Aorta (tissue), 5 donors: ENCODE measurements at regions not wholly inside any gene's neighbourhood (a gene's known extent, or its start where the extent isn't known, plus 50 kb on each side); places are given as distances from the start of the nearest gene placed in this dataset.

Source experiments
- ATAC-seq: fragments of 200-7000 bp; cut with Tn5 transposase; one replicate; pipeline ENCODE4 v1.9.1; 2022; ENCODE audit warnings: moderate library complexity; ENCODE audit not compliant: low FRiP score
- DNase-seq, 2 donors: peaks; one replicate each; pipeline ENCODE4 v3.0.0-alpha.2; 2020
- H3K27ac ChIP-seq, 2 donors: one replicate each; pipeline ENCODE4 v1.5.1; 2013; ENCODE audit warnings: low read length in 2 of 2, mild to moderate bottlenecking in 2 of 2, moderate library complexity in 2 of 2, control low read depth in 1 of 2, inconsistent platforms in 1 of 2, low read depth in 1 of 2
- H3K27me3 ChIP-seq, 2 donors: one replicate each; pipeline ENCODE4 v1.6.1; 2013; ENCODE audit warnings: control low read depth in 1 of 2, low read length in 1 of 2, mild to moderate bottlenecking in 1 of 2, moderate library complexity in 1 of 2; ENCODE audit not compliant: insufficient read depth in 2 of 2, control insufficient read depth in 1 of 2
- H3K36me3 ChIP-seq, 2 donors: one replicate each; pipeline ENCODE4 v1.6.1; 2013; ENCODE audit warnings: control low read depth in 1 of 2, low read length in 1 of 2, mild to moderate bottlenecking in 1 of 2; ENCODE audit not compliant: insufficient read depth in 2 of 2, control insufficient read depth in 1 of 2
- H3K4me1 ChIP-seq, 2 donors: one replicate each; pipeline ENCODE4 v1.6.1; 2013; ENCODE audit warnings: low read length in 2 of 2, control low read depth in 1 of 2, mild to moderate bottlenecking in 1 of 2, moderate library complexity in 1 of 2; ENCODE audit not compliant: insufficient read depth in 2 of 2, control insufficient read depth in 1 of 2
- H3K4me3 ChIP-seq, 2 donors: one replicate each; pipeline ENCODE4 v1.5.1; 2013; ENCODE audit warnings: low read length in 2 of 2, control low read depth in 1 of 2, mild to moderate bottlenecking in 1 of 2
- H3K9me3 ChIP-seq: one replicate; pipeline ENCODE4 v1.6.1; 2013; ENCODE audit warnings: mild to moderate bottlenecking, low read length; ENCODE audit not compliant: control insufficient read depth
- WGBS, 2 donors: extraction: QIAGEN DNeasy Blood & Tissue Kit; methylation state at CpG; one replicate each; pipeline ENCODE4 v1.1.7; 2013; 5-methylcytosine and 5-hydroxymethylcytosine counted together
- intact Hi-C, 2 donors: fragments of 100-400 bp; cut with DNase I; formaldehyde crosslinking; loops; one replicate each; pipeline versions ENCODE4 v1.14.2 to v1.15.0; 2022
- donor health status: healthy with polysubstance abuse.
- donor health status: Bipolar disorder and iron deficiency.
- donor health status: DM: no; HTN: no; CAD: no.
- donor health status: DM: no; HTN: no; CAD: no.
- donor health status: DM: yes; HTN: yes; CAD: no.

DNA sequence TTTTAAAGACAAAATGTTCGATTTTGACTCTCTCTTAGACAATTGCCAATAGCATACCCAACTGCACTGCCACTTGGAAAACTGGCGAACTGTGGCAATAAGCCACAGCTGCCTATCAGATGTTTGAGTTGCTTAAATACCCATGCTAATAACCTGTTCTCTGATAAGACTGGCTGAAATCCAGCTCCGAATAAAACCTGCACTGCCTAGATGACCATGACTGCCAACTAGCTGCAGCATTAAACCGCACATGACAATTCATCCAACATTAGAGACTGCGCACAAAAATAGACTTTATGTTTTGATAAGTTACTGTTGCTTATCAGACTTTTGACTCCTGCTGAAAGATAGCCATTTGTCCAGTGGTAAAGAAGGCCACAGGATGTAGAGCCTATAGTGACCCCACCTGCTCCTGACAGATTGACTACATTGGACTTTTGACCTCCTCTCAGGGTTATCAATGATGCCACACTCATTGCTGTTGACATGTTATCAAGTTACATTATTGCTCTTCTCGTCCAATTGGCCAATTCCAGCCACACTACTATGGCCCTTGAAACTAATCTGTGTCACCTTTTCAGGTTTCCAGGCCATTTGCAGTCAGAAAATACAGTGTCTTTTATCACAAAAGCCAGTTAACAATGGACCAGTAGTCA is 299.0 kb downstream of the HGF start:
- H3K27ac ChIP-seq = no peak overlapping the region
- 55 to 63% methylated on average over 6 of the region's 6 CpGs for WGBS, 2 donors
- intact Hi-C loops = loop anchor here in 1 of 2 donors (2.0 kb wide), 1 partner anchor 772 kb away; no protein-coding TSS in a partner anchor
- DNase-seq (no peak), ATAC-seq (no peak)
- H3K9me3 ChIP-seq = no peaks in the 10 kb centered on the region
- no peaks in the 10 kb centered on the region for H3K4me1 ChIP-seq
- H3K36me3 ChIP-seq = no peaks in the 10 kb centered on the region
- H3K27me3 ChIP-seq = no peaks in the 10 kb centered on the region
- H3K4me3 ChIP-seq = no peak overlapping the region

DNA sequence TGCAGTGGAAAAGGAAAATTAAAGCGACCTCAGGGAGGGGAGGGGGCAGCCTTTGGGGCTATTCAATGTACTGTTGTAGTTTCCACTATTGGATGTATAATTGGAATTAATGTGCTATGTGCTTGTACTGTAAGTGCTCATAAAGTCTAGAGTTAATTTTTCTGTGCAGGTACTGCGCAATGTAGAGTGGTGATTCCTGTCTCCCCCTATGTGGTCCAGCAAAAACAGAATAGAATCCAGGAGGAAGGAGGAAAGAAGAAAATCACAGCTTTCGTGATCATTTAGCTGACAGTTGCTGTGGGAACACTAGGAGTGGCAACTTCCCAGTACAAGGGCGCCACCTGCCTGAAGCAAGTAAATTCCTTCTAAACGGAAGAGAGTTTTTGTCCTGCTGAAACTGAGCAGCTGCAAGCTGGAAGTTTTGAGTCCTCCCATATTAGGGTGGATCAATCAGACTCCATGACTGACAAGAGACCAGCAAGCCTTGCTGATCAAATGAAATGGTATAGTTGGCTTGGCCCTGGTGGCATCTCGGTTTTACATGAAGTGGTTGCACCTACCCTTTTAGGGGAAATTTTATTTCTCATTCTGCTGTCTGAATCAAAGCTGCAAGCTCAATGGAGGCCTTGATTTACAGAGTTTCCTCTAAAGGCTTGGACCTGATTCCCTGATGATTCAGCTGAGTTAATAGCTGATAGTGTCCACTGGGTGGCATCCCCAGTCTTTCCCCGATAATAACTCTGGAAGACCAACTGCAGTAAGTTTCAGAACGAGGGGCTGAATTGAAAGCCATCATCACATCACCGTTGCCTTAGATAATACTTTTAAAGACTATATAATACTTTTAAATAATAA is 299.8 kb downstream of the HGF start:
- no peaks in the 10 kb centered on the region for H3K9me3 ChIP-seq
- 29 to 36% methylated on average over 9 of the region's 9 CpGs for WGBS, 2 donors
- intact Hi-C loops = loop anchor here (2.0 kb wide), 1 partner anchor 771 kb away; no protein-coding TSS in a partner anchor
- H3K27ac ChIP-seq = no peak overlapping the region
- no peaks in the 10 kb centered on the region for H3K27me3 ChIP-seq
- ATAC-seq (peak; percentile 82), DNase-seq (peak; percentile 78 to 87)
- H3K4me3 ChIP-seq = no peak overlapping the region
- H3K36me3 ChIP-seq = no peaks in the 10 kb centered on the region
- H3K4me1 ChIP-seq = no peaks in the 10 kb centered on the region

DNA sequence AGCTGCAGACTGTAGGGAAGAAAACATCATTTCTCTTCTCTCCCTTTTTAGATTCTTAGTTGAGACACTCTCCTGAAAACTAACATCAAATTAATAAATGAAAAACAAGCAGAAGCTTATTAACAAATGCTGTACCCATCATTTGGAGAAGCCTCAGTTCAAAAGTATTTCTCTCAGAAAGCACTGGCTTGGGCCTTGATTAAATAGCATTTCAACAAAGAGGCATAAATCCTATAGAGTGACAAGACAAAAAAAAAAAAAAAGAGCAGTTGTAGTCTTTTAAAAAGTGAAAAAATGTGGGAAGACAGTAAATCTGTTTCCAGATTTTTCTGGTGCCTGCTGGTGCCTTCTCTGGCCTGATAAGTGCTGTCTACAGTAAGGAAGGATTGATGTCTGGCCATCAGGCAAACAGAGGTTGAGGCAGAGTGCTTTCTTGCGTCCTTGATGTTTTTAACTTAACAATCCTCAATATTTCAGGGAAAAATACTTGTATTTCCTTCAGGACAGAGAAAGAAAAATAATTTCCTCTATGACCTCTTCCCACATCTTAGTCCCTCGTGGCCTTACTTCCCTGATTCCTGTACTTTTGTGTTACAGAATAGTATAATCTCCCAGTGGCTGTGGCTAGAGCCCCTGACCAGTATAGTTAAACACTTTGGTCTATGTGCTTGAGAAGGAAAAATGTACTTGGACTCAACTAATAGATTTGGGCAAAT is 300.5 kb downstream of the HGF start:
- peak; percentile 19 for ATAC-seq
- no peak for DNase-seq
- Histone ChIP-seq H3K36me3 (no peaks in the 10 kb centered on the region), H3K9me3 (no peaks in the 10 kb centered on the region), H3K4me1 (no peaks in the 10 kb centered on the region), H3K4me3 (no peak overlapping the region), H3K27ac (no peak overlapping the region), H3K27me3 (no peaks in the 10 kb centered on the region)
- intact Hi-C loops = loop anchor here in 1 of 2 donors (2.0 kb wide), 1 partner anchor 771 kb away; no protein-coding TSS in a partner anchor
- WGBS, 2 donors = 64 to 65% methylated on average over 2 of the region's 2 CpGs

DNA sequence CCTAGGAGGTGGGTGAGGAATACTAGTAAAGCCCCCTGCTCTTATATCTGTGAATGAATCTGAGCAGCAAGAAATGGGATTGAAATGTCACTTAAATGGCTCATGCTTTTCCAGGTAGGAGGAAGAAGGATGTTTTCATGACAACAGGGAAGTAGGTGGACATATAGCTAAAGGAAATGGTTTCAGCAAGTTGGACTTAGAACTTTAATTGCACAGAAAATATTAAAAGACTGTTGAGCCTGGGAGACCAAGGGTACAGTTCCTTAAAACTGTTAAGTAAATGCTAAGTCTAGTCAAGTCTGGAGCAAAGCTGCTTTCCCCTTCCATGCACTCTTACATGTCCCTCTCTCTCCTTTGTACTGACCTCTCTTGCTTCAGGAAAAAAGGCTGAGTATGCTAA is 301.3 kb downstream of the HGF start:
- DNase-seq (no peak), ATAC-seq (no peak)
- H3K27me3 ChIP-seq = no peaks in the 10 kb centered on the region
- no peaks in the 10 kb centered on the region for H3K4me1 ChIP-seq
- H3K36me3 ChIP-seq = no peaks in the 10 kb centered on the region
- H3K4me3 ChIP-seq = no peak overlapping the region
- no peak overlapping the region for H3K27ac ChIP-seq
- no peaks in the 10 kb centered on the region for H3K9me3 ChIP-seq
- intact Hi-C loops = loop anchor here in 1 of 2 donors (2.0 kb wide), 1 partner anchor 770 kb away; no protein-coding TSS in a partner anchor

DNA sequence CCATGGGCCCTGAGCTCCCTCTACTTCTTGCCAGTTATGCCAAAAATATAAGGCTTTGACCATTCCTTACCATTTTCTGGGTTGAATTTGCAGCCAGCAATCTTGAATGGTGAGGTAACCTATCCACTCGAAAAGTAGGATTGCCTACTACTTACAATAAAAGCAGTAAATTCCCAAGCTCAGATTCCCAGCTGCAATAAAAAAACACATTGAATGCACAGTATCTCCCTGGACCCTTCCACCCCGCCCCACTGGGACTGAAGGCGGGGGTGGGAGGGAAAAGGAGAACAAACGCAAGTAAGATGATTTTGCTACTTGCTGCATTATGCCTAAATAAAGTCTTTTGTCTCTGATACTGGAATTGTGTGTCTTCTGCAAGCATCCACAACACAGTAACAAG is 301.9 kb downstream of the HGF start:
- Histone ChIP-seq H3K27ac (no peak overlapping the region), H3K9me3 (no peaks in the 10 kb centered on the region), H3K36me3 (no peaks in the 10 kb centered on the region), H3K4me1 (no peaks in the 10 kb centered on the region), H3K4me3 (no peak overlapping the region), H3K27me3 (no peaks in the 10 kb centered on the region)
- WGBS, 2 donors = 80 to 88% methylated on average over 4 of the region's 4 CpGs
- intact Hi-C loops = loop anchor here in 1 of 2 donors (2.0 kb wide), 1 partner anchor 769 kb away; no protein-coding TSS in a partner anchor
- DNase-seq (no peak), ATAC-seq (no peak)

DNA sequence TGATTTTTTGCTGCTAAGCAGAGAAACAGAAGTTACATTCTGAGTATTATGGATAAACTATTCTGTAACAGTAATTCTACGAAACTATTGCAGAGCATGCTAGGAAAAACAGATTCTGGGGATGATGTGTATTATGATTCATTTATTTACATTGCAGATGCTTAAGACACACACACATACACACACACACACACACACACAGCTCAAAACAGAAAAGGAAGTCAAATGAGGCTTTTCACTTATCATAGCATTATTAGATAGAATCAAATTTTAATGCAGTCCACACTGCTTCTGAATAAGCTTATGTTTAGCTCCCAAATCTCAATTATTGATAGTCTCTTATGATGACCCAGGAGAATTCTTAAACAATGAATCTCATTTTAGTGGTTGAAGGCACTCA is 307.2 kb downstream of the HGF start:
- DNase-seq = no peak
- Histone ChIP-seq H3K4me1 (no peaks in the 10 kb centered on the region), H3K27me3 (no peaks in the 10 kb centered on the region), H3K27ac (no peak overlapping the region), H3K36me3 (no peaks in the 10 kb centered on the region), H3K9me3 (no peaks in the 10 kb centered on the region), H3K4me3 (no peak overlapping the region)
- ATAC-seq = no peak
- intact Hi-C loops = no loop called here
- WGBS, 2 donors = 71 to 86% methylated on average over 1 of the region's 1 CpG

DNA sequence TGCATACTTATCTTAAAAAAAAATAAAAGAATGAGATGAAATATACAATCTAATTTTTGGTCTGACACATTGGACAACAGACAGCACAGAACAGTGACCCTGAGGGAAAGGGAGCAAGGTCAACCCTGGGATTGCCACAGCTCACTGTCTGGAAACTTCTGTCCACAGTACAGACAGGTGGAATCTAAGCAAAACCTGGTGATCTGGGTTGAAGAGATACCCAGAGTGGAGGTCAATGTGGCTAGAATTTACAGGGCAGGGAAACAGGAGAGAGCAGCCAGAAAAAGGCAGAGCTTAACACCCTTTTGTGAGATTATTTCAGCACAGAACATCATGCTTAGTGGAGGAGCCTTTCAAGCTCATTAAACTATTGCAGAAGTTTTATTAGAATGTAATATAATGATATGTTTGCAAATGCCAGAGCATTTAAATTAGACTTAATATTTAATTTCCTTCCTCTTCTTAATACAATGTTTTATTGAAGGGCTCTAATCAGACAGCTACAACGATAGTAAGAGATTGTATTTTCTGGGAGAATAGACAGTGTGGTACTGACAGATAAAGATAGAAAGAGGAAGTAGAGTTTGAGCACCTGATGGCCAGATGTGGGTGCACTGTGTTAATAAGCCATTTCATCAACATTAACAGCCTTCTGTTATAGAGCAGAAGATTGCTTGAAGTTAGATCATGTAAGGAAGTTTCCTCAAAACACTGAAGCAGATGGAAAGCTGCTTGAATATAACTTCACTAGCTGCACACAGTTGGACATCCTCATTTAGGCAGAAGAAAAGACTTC is 309.4 kb downstream of the HGF start:
- Histone ChIP-seq H3K27me3 (no peaks in the 10 kb centered on the region), H3K36me3 (no peaks in the 10 kb centered on the region), H3K27ac (no peak overlapping the region), H3K4me1 (no peaks in the 10 kb centered on the region), H3K4me3 (no peak overlapping the region), H3K9me3 (no peaks in the 10 kb centered on the region)
- ATAC-seq (no peak), DNase-seq (no peak)
- 44 to 55% methylated on average over 1 of the region's 1 CpG for WGBS, 2 donors
- intact Hi-C loops = no loop called here

DNA sequence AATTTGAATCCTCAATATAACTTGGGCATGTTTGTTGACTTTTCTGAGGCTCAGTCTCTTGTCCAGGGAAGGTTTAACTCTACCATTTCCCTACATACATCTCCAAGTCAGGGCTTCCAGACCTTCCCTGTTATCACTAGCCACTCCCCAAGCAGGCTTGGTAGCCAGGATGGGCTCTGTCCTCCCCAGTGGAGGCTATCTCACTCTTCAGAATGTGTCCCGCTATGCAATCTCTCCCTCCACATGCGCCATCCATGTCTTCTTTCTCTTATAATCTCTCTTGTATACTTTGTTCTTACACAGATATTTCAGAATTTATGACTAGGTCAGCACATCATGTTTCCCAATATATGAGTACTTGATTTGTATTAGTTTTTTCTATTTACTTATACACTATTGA is 310.4 kb downstream of the HGF start:
- ATAC-seq = no peak
- no peaks in the 10 kb centered on the region for H3K9me3 ChIP-seq
- no peaks in the 10 kb centered on the region for H3K27me3 ChIP-seq
- H3K27ac ChIP-seq = no peak overlapping the region
- H3K4me1 ChIP-seq = no peaks in the 10 kb centered on the region
- no peak for DNase-seq
- H3K36me3 ChIP-seq = no peaks in the 10 kb centered on the region
- 90 to 91% methylated on average over 2 of the region's 2 CpGs for WGBS, 2 donors
- intact Hi-C loops = no loop called here
- H3K4me3 ChIP-seq = no peak overlapping the region
